ENCODE measurements at regions not wholly inside any gene's neighbourhood (a gene's known extent, or its start where the extent isn't known, plus 50 kb on each side); places are given as distances from the start of the nearest gene placed in this dataset.
"Not testable (repeated sequence)": the region's sequence is repeated elsewhere in the genome, so short reads cannot be mapped to it uniquely, and the experiment has no call there.

- not testable (repeated sequence) for TF ChIP-seq POLR2A, CTCF (IDR thresholded peaks at IDR 0.05)
These were observed 57.2 kb upstream of the APCDD1L start for GRCh38 chr20:58572428-58572763.
